HCT116 (cell line): ENCODE measurements at regions not wholly inside any gene's neighbourhood (a gene's known extent, or its start where the extent isn't known, plus 50 kb on each side); places are given as distances from the start of the nearest gene placed in this dataset.

Experiments used
- CTCF ChIP-seq, 3 experiments: fragments of 200-600 bp in 1 of 3; sonication (generic) in 1 of 3; IDR thresholded peaks in 2 of 3; conservative IDR thresholded peaks in 1 of 3; 2 replicates each; pipeline ENCODE4 v1.5.1; 2012 to 2017; ENCODE audit warnings: low read depth in 2 of 3, low read length in 2 of 3, antibody characterized with exemption in 1 of 3, borderline replicate concordance in 1 of 3, control low read depth in 1 of 3, mild to moderate bottlenecking in 1 of 3, mixed read lengths in 1 of 3, mixed run types in 1 of 3, moderate library complexity in 1 of 3; ENCODE audit not compliant: insufficient read depth in 1 of 3
- EZH2 ChIP-seq: fragments of 200-600 bp; sonication (generic); IDR thresholded peaks from 2 replicates; pipeline ENCODE4 v1.6.1; 2017; ENCODE audit warnings: antibody characterized with exemption, mixed run types
- YY1 ChIP-seq: IDR thresholded peaks from 2 replicates; pipeline ENCODE4 v1.6.1; 2011; ENCODE audit warnings: low read length, low read depth, moderate library complexity, mild to moderate bottlenecking; ENCODE audit not compliant: insufficient replicate concordance; ENCODE audit errors: extremely low read depth

- no peak for TF ChIP-seq EZH2
- no peak for TF ChIP-seq CTCF (IDR thresholded peaks at IDR 0.05 in 2 of 3, conservative IDR thresholded peaks at IDR 0.05 in 1 of 3; ENCODE audit: borderline replicate concordance in 1 of 3, insufficient read depth in 1 of 3, low read depth in 2 of 3, low read length in 2 of 3)
- no peak for TF ChIP-seq YY1
Measured at GRCh38 chr6:166866839-166867637, 89.3 kb downstream of the RNASET2 start.
